HG03196 (cell line): ENCODE measurements at regions not wholly inside any gene's neighbourhood (a gene's known extent, or its start where the extent isn't known, plus 50 kb on each side); places are given as distances from the start of the nearest gene placed in this dataset.
A peak's percentile ranks its signal among the peaks of the same experiment; 100 is the strongest.

ENCODE experiments used
- ATAC-seq: cut with Tn5 transposase; IDR thresholded peaks from one replicate; pipeline ENCODE4 v1.9.1; 2021; ENCODE audit not compliant: unreplicated experiment

DNA sequence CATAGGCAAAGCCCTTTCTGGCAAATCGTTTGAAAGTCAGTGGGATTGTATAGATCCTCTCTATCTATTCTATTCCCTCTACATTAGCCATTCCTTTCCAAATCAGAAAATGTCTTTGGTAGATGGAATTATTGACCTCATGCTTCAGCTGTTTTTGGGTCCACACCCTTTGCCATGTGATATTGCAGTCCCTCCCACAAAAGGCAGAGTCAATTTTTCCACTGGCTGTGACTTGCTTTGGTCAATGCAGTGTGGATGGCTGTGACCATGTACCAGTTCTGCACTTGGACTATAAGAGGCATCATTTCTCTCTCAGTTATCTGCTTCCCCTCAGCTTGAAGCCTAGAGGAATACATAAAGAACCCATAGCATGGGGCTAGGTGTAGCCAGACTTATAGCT, 332.9 kb downstream of the PTEN start:
- ATAC-seq: no peak

DNA sequence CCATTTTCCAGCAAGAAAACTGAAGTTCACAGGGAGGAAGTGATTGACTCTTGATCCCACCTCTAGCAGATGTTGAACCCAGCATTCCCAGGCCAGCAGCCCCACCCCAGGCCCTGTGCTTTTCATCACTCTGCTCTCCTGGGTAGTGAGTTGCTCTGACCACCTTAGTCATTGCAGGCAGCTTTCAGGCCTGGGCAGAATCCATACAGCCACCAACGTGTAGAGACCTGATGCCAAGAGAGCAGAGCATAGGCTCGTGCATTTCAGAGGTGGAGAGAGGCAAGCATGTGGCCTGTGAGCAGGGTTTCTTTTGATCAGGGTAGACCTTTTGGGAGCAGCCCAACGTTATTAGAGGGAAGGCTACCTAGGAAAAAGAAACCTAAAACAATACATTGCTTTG, 334.6 kb downstream of the PTEN start:
- no peak for ATAC-seq

DNA sequence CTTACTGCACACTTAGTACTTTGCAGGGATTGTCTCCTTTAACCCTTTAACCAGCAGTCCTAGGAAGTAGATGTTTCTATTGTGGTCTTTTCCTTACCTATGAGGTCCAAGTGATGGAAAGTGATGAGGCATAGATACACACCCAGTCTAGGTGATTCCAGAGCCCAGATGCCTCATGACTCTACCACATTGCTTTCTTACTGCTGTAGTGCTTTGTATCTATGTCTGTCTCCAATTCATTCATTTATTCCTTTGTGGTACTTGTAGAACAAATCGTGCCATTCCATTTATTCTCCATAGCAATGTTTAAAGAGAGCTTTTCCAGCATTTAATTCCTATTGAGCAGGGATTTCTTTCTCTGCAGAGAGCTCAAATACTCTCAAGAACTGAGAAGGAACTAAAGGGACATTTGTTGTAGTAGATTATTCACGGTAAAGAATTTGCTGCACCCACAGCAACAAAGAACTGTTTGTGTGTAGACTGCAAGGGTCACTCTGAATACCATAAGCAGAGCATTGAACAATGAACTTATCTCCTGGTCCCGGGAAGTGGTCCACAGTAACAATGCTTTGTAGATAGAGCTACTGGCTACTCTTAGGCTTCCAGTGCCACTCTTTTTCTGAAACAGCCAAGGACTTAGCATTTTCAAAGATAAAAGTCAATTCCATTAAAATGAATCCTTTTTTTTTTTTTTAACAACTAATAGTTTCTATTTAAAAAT, 337.0 kb downstream of the PTEN start:
- no peak for ATAC-seq

DNA sequence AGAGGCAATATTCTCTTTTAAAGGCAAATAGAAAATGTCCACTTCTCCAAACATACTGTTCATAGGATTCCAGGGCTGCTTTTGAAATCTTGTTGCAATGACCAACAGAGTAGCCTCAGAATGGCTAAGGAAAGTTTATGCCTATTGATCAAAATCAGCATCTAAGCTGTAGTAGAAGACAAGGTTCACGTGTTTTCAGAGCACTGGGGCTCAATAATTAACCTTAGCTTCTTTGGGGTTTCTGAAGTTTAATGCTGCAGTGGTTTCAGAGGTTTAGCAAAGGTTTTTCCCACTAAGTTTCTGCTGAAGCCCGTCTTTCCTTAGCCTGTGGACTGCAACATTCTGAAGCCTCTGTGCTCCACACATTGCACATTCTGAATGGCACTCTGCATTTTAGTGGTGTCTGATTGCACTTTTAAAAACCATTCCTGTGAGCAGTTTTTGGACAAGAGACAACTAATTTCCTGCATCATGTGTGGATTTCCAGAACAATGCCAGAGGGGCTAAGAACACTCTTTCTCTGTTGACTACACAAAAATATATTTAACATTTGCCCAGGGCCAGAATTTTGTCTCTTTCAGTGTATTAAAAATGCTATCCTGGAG, 342.5 kb downstream of the PTEN start:
- peak; percentile 69 for ATAC-seq

DNA sequence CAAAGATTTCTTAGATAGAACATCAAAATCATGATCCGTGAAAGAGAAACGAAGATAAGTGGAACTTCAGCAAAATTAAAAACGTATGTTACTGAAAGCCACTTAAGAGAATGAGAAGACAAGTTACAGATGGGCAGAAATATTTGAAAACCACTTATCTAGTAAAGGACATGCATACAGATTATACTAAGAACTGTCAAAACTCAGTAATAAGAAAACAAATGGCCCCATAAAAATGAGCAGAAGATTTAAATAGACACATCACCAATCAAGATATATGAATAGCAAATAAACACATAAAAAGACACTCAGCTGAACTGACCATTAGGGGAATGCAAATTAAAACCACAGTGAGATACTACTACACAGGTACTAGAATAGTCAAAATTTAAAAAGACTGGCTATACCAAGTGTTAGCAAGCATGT, 343.7 kb downstream of the PTEN start:
- no peak for ATAC-seq

DNA sequence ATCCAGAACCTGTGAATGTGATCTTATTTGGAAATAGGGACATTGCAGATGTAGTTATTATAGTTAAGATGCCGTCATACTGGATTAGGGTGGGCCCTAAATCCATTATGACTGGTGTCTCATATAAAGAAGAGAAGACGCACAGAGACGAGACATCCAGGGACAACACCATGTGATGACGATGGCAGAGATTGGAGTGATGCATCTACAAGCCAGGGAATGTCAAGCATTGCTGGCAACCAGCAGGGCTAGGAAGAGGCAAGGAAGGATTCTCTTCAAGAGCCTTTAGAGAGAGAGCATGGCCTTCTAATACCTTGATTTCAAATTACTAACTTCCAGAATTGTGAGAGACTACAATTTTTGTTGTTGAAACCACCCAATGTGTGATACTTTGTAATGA, 345.8 kb downstream of the PTEN start:
- no peak for ATAC-seq

DNA sequence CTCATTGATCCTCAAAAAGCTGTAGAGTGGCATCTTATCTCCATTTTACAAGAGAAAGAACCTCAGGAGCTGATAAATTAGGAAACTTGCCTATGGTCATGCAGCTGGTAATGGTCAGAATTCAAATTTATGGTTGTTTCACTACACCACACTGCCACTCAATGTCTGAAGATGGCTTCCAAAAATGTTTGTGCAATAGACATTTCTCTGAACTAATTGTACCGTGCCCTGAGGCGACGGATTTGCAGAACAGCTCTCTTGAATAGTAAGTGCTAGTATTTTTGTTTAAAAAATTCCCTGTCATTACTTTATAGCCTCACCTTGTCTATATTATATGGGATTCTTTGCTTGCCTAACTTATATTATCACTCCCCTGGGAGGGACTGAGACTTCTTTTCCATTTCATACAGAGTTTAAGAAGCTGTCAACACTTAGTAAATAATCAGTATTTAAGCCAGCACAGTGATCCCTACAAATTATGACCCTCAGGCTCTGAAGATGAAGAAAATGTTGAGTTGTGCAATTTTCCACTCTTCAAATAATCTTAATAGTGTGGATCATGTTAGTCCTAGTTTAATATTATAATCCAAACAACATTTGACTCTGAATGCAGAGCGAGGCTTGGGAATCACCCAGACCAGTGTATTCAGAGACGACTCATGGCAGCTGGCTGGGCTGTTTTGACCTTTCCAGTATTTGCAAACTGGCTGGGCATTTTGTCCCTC, 346.6 kb downstream of the PTEN start:
- no peak for ATAC-seq

DNA sequence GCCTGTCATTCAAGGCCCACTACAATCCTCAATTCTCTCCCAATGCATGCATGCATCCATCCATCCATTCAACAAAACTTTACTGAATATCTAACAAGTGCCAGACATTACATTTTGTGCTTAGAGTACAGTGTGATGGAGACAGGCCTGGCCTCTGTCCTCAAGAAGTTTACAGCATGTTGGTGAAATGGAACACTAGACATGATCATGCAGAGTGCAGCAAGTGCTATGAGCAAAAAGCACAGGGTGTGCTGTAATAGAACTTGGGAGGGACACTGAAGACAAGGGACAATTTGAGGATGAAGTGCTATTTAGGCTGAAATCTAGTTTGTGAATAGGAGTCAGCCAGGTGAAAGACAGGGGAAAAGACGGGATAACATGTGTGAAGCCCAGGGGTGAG, 347.8 kb downstream of the PTEN start:
- no peak for ATAC-seq

DNA sequence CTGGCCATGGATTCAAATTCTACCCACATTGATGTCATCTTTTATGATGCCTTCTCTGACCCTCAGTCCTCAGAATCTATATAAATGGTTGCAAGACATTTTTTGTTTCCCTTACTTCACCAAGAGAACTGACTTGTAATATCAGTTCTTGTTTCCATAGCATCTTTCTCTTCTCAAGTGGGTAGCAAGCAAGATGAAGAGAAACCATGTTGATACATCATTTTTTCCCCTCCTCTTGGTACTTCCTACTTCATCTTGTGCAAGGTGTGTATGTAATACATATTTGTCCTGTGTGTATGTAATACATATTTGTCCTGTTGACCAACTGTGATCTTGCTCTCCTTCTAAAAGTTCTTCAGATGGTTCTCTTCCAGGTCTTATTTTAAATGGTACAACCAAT, 348.6 kb downstream of the PTEN start:
- no peak for ATAC-seq

DNA sequence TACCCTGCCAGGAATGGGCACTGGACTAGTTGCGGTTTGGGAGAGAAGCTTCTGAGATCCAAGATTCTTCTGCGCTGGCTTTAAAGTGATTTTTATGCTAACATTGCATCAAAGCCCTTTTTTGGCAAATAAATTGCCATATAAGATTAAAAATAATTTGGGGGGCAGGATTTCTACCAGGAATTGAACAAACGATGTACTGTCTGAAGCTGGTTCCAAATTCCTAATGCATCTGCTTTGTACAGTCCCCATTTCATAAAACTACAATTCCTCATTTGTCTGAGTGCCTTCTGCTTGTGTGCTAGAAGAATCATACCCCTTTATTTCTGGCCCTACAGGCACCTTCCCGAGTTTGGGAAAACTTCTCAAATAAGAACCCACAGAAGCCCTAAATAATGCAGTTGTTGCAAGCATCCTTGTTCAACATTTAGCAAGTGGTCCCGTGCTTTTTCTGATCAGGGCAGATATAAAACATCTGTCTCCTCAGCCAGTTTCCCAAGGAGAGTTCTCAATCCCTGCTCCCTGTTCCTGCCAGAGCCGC, 349.7 kb downstream of the PTEN start:
- ATAC-seq: no peak

DNA sequence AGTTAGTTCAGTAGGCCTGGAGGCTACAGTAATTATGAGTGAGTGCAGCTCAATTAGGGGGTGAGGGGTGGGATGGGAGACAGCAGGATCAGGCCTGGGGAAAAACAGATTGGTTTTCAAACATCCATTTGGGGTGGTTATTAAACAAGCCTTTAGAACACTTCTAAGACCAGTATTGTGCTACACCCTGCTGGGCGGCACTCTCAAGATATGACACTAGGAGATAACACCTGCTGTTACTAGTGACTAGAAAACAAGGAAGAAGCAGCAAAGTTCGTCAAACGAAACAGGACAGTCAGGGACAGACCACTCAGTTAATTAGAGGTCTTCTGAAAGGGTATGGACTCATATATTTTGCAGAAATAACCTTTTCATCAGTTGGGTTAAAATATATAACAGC, 353.6 kb downstream of the PTEN start:
- ATAC-seq: no peak

DNA sequence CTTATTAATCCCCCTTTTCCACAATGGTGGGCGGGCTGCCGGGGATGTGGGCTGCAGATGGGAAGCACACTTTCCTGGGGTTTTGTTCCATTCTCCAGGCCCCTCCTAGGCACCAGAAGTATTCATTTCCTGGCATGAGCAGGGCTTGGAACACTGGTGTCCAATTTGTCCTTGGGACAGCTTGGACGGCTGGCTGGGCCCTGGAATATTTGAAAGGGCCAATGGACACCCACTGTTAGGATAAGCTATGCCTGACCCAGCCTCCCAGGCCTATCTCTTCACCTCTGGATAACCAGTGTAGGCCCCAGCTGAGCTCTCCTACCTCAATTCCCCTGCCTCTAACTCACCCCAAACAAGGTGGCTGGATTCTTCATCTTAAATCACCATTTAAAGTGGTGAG, 354.9 kb downstream of the PTEN start:
- ATAC-seq: no peak

DNA sequence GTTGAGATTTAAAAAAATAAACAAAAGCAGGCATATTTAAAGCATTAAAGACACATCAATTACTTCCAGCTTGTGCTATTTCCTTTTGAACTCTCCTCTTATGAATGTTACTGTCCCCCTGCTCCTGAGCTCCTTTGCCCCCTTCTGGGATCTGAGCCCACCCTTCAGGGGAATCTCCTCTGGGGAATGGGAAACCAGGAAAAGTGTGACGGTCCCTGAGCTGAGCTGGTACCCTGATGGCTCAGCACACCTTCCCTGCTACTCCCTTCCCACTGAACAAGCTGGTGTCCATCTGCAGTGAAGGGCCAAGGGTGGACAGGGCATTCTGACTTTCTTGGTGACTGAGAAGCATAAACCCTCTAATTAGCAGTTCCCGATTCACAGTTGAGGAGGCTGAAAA, 356.3 kb downstream of the PTEN start:
- ATAC-seq: no peak

DNA sequence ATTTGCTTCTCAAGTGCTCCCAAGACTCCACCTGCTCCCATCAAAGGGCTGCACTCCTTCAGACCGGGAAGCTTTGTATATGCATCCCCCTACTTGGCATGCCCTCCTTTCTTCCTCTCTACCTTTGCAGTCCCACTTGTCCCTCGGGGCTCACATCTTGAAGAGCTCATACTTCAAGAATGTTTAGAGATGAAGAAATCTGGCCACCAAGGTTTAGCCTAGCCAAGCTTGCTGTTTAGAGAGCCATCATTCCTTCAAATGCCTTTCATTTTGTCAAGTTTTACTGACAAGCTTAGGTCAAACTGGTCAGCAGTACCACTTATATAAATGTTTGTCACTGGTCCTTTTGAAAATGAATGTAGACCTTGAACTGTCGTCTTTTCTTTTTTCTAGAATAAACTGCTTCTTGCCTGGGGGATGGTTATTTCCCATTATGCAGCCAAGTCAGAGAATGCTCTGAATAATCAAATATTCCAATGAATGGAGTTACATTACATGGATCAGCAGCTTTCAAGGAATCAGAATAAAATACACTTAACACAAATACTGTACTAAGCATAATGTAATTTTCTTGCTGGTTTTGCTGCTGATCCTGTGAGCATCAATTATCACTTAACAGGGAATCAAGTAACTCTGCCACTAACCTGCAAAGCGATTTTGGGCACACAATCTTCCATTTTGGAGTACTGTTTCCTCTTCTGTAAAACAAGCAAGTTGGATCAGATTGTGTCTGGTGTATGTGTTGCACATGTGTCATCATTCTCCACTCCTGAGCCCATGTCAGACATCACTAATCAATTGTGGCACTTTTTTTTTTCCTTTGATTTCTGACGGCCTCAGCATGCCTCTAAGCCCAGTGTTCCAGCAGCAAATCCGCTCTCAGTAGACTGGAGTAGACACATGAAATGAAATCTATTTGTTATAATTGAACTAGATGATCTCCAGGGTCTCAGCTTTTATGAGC, 357.9 kb downstream of the PTEN start:
- ATAC-seq: no peak

DNA sequence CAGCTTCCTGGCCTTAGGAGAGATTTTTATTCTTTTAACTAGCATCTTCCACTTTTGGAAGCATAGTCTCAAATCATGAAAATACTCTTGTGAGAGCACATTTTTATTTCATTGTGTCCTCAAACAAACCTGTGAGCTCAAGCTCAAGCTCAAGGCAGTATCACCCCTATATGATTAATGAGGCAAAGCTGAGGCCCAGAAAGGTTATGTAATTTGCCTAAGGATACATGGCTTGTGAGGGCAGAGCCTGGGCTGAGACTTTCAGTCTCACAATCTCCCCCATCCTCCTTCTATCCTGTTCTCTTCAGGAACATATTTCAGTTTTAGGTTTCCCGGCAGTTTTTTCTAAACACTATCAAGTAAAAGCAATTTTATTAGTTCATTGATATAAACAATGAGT, 359.5 kb downstream of the PTEN start:
- no peak for ATAC-seq
